Loucy (cell line): ENCODE measurements at regions not wholly inside any gene's neighbourhood (a gene's known extent, or its start where the extent isn't known, plus 50 kb on each side); places are given as distances from the start of the nearest gene placed in this dataset.

ENCODE experiments used
- H2AFZ ChIP-seq: fragments of 200-600 bp; sonication (generic); 2 replicates; pipeline ENCODE4 v1.6.0; 2016; ENCODE audit warnings: antibody characterized with exemption, mild to moderate bottlenecking, low read length, moderate library complexity
- H3F3A ChIP-seq: fragments of 200-600 bp; 2 replicates; pipeline ENCODE4 v1.6.0; 2016; ENCODE audit warnings: antibody characterized with exemption, low read depth, mild to moderate bottlenecking
- H3K27me3 ChIP-seq: fragments of 200-600 bp; sonication (generic); 2 replicates; pipeline ENCODE4 v1.6.1; 2014; ENCODE audit warnings: low read length, mild to moderate bottlenecking; ENCODE audit not compliant: insufficient read depth, poor library complexity, severe bottlenecking
- H3K36me3 ChIP-seq: fragments of 200-600 bp; sonication (generic); 2 replicates; pipeline ENCODE4 v1.6.1; 2016; ENCODE audit warnings: low read length; ENCODE audit not compliant: insufficient read depth
- H3K4me1 ChIP-seq: fragments of 200-600 bp; sonication (generic); 2 replicates; pipeline ENCODE4 v1.5.1; 2014; ENCODE audit warnings: low read length, mild to moderate bottlenecking; ENCODE audit not compliant: insufficient read depth, poor library complexity, severe bottlenecking
- H3K4me2 ChIP-seq: fragments of 200-600 bp; sonication (generic); 2 replicates; pipeline ENCODE4 v1.6.0; 2014; ENCODE audit warnings: antibody characterized with exemption, low read length, low read depth, mild to moderate bottlenecking; ENCODE audit not compliant: poor library complexity, severe bottlenecking
- H3K4me3 ChIP-seq: fragments of 200-600 bp; sonication (generic); 2 replicates; pipeline ENCODE4 v1.5.1; 2014; ENCODE audit warnings: low read length, mild to moderate bottlenecking, mixed read lengths; ENCODE audit not compliant: poor library complexity, severe bottlenecking
- H3K79me2 ChIP-seq: fragments of 200-600 bp; sonication (generic); 2 replicates; pipeline ENCODE4 v1.6.1; 2014; ENCODE audit warnings: low read length; ENCODE audit not compliant: insufficient read depth
- H3K9ac ChIP-seq: fragments of 200-600 bp; sonication (generic); 2 replicates; pipeline ENCODE4 v1.6.0; 2014; ENCODE audit warnings: mild to moderate bottlenecking, low read depth, low read length, moderate library complexity; ENCODE audit not compliant: poor library complexity, severe bottlenecking
- H3K9me2 ChIP-seq: fragments of 200-600 bp; sonication (generic); replicated peaks from 2 replicates; pipeline ENCODE4 v1.6.1; 2016; ENCODE audit warnings: low read depth, low read length, mixed read lengths
- H3K9me3 ChIP-seq: fragments of 200-600 bp; sonication (generic); 2 replicates; pipeline ENCODE4 v1.6.1; 2014; ENCODE audit warnings: mild to moderate bottlenecking, antibody characterized with exemption, low read length, low read depth; ENCODE audit not compliant: insufficient read depth
- H4K20me1 ChIP-seq: fragments of 200-600 bp; sonication (generic); 2 replicates; pipeline ENCODE4 v1.6.0; 2014; ENCODE audit warnings: antibody characterized with exemption, low read length, mild to moderate bottlenecking; ENCODE audit not compliant: insufficient read depth, poor library complexity, severe bottlenecking
- CTCF ChIP-seq: fragments of 200-600 bp; sonication (generic); conservative IDR thresholded peaks from 2 replicates; pipeline ENCODE4 v1.5.1; 2014; ENCODE audit warnings: mild to moderate bottlenecking, antibody characterized with exemption, low read length
- EZH2phosphoT487 ChIP-seq: fragments of 200-600 bp; IDR thresholded peaks from 2 replicates; pipeline ENCODE4 v1.6.1; 2018; ENCODE audit warnings: antibody characterized with exemption, mild to moderate bottlenecking, moderate library complexity, borderline replicate concordance

GRCh38 chr18:66440433-66440832, 163.5 kb downstream of the CDH19 start:
- H4K20me1 ChIP-seq, result no peaks in the 10 kb centered on the region
- H3K4me2 ChIP-seq, result no peak overlapping the region
- H3F3A ChIP-seq, result no peaks in the 10 kb centered on the region
- H3K36me3 ChIP-seq, result no peaks in the 10 kb centered on the region
- H3K79me2 ChIP-seq, result no peaks in the 10 kb centered on the region
- no peak overlapping the region for H3K4me3 ChIP-seq
- H3K9ac ChIP-seq, result no peak overlapping the region
- H3K27me3 ChIP-seq, result no peaks in the 10 kb centered on the region
- no peaks in the 10 kb centered on the region for H3K9me3 ChIP-seq
- no peak overlapping the region for H2AFZ ChIP-seq
- H3K4me1 ChIP-seq, result no peaks in the 10 kb centered on the region
- no peaks in the 10 kb centered on the region for H3K9me2 ChIP-seq
- no peak for TF ChIP-seq CTCF
- no peak for TF ChIP-seq EZH2phosphoT487

- Histone ChIP-seq H3K4me1 (no peaks in the 10 kb centered on the region), H3K4me2 (no peak overlapping the region), H3K36me3 (no peaks in the 10 kb centered on the region), H3K9ac (no peak overlapping the region), H3K79me2 (no peaks in the 10 kb centered on the region), H3K9me2 (no peaks in the 10 kb centered on the region), H2AFZ (no peak overlapping the region), H3K4me3 (no peak overlapping the region), H3K9me3 (no peaks in the 10 kb centered on the region), H4K20me1 (no peaks in the 10 kb centered on the region), H3F3A (no peaks in the 10 kb centered on the region), H3K27me3 (no peaks in the 10 kb centered on the region)
- TF ChIP-seq CTCF (no peak), EZH2phosphoT487 (no peak)
Observed at GRCh38 chr18:66439670-66440069, 164.2 kb downstream of the CDH19 start.

GRCh38 chr18:66438711-66439536, 165.0 kb downstream of the CDH19 start:
- TF ChIP-seq EZH2phosphoT487 (no peak), CTCF (no peak)
- no peaks in the 10 kb centered on the region for H3K9me2 ChIP-seq
- H3K9ac ChIP-seq, result no peak overlapping the region
- no peak overlapping the region for H3K4me2 ChIP-seq
- H3K27me3 ChIP-seq, result no peaks in the 10 kb centered on the region
- no peaks in the 10 kb centered on the region for H3K9me3 ChIP-seq
- H3K4me3 ChIP-seq, result no peak overlapping the region
- H3F3A ChIP-seq, result no peaks in the 10 kb centered on the region
- no peaks in the 10 kb centered on the region for H3K79me2 ChIP-seq
- no peak overlapping the region for H2AFZ ChIP-seq
- no peaks in the 10 kb centered on the region for H4K20me1 ChIP-seq
- H3K4me1 ChIP-seq, result no peaks in the 10 kb centered on the region
- no peaks in the 10 kb centered on the region for H3K36me3 ChIP-seq
